HG03066 (cell line): ENCODE measurements at regions not wholly inside any gene's neighbourhood (a gene's known extent, or its start where the extent isn't known, plus 50 kb on each side); places are given as distances from the start of the nearest gene placed in this dataset.
"Not testable (repeated sequence)": the region's sequence is repeated elsewhere in the genome, so short reads cannot be mapped to it uniquely, and the experiment has no call there.

ENCODE experiments used
- ATAC-seq: cut with Tn5 transposase; IDR thresholded peaks from one replicate; pipeline ENCODE4 v1.9.1; 2021; ENCODE audit warnings: low read depth; ENCODE audit not compliant: unreplicated experiment

- ATAC-seq = no peak
These were observed 117.8 kb upstream of the DCC start for GRCh38 chr18:52222211-52222610.

GRCh38 chr18:52227536-52227935 is 112.5 kb upstream of the DCC start:
- no peak for ATAC-seq

DNA sequence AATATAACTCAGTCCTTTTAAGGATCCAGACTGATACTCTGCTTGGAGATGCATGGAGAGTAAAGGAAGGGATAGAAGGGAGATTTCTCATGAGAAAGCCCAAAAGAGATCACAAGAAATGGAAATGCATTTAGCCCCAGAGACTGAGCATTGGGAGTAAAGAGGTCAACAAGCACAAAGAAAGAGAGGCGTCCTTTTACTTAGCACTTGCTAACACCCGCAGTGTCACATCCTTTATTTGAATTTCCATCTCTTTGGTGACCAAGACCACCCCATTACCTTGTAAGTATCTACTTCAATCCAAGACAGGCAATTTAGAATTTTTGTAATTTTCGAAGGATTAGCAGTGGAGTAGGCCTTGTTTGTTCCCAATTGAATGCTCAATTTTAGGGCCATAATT is 111.8 kb upstream of the DCC start:
- no peak for ATAC-seq

GRCh38 chr18:52236131-52236530 is 103.9 kb upstream of the DCC start:
- ATAC-seq = no peak

- no peak for ATAC-seq
These were observed 102.4 kb upstream of the DCC start for GRCh38 chr18:52237551-52237950.

GRCh38 chr18:52242711-52243110 is 97.3 kb upstream of the DCC start:
- no peak for ATAC-seq

DNA sequence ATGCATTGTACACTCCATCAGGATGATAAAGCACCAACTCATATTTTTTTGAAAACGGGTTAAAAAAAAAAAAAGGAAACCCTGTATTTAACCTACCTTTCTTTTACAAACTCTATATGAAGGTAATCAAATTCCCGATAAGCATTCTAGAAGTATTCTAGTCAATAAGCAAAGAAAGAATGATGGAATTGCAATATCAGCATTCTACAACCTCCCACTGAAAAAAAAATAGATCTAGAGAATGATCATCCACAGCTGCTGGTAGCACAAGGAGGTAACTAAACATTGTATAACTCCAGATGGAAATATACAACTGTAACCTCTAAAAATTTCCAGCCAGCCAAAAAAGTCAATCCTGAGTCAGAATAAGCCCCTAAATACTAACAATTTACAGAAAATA is 95.3 kb upstream of the DCC start:
- ATAC-seq = no peak

DNA sequence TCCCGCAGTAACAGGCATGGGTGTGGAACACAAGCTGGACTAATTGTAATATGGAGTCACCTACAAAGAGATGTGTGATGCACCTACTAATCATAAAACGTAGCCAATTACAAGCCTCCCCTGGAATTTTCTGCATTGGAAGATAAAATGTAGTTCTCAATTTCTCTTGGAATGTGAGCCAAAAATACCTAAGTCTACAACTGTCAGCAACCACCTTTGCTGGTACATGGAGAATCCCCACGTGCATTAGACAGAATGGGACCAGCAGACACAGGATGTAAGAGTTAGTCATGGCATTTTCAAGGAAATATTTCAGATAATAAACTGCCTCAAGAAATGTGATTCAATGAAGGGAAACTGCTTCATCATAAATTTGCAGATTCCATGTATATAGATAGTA is 85.6 kb upstream of the DCC start:
- no peak for ATAC-seq

DNA sequence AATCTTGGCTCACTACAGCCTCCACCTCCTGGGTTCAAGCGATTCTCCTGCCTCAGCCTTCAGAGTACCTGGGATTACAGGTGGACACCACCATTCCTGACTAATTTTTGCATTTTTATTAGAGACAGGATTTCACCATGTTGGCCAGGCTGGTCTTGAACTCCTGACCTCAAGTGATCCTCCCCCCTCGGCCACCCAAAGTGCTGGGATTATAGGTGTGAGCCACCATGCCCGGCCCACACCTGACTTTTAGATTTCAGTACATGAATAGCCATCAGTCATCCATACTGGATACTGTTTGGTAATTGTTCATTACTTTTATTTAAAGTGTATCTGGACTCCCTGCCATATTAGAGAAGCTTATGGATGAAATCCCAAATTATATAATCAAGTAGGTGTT is 82.6 kb upstream of the DCC start:
- not testable (repeated sequence) for ATAC-seq

DNA sequence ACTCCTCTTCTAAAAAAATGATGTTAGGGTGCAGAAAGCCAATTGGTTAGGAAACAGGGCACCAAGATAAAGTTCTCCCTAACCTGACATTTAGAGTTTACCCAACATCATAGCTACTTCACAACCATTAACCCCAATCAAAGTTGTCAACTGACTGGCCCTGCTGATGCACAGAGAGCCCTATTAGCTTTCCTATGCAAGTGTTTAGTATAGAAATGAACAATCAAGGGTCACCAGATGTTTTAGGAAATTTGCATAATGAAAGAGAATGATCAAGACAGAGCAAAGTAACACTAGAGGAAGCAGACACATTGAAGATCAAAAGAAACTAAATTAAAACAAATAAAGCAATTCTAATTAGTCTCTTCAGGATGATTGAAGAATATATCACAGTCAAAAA is 64.2 kb upstream of the DCC start:
- ATAC-seq = no peak

- ATAC-seq = no peak
These were observed 62.2 kb upstream of the DCC start for GRCh38 chr18:52277785-52278184.

DNA sequence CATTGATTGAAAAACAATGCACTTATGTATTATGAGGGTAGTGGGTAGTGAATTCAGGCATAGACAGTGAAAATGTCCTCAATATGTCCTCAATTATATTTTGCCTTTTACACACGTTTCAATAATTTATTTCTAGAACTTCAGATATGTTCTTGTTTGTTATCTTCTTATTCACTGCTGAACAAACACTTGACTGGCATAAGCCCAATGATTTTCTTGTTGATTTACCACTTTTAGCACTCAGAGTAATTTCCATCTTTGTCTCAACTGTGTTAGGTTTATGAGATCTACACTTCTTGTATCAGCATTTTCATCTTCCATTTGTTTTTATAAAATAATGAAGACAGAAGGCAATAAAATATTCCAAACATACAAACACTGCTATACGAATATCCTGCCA is 61.8 kb upstream of the DCC start:
- ATAC-seq = no peak

DNA sequence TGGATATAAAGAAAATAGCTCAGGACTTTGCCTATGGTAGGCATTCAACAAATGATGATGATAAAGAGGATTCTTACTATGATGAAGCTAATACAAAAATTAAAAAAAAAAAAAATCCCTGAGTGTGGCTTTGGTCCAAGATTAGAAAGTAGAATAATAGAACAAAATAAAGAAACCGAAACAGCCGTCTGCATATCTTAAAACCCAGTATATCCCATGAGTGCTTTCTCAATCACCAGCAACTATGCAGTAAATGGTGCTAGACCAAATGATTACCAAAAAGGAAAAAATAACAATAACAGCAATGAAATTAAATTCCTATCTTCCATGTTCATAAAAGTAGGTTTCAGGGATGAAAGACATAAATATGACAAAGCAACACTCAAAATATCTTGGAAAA is 59.3 kb upstream of the DCC start:
- no peak for ATAC-seq

DNA sequence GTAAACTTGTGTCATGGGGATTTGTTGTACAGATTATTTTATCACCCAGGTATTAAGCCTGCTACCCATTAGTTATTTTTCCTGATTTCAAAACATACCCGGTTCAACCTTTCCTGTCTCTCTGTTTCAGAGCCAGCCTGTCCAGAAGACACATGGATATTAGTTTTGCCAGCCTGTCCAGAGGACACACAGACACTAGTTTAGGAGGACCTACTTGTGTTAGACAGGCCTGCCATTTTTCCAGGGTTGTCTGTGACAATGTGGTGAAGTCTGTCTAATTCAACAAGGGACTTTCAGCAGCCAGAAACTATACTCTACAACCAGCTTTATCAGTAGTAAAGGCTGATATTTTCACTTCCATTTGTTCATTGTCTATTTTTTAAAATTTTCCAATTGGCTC is 56.1 kb upstream of the DCC start:
- ATAC-seq = no peak

GRCh38 chr18:52286675-52287074 is 53.3 kb upstream of the DCC start:
- no peak for ATAC-seq

GRCh38 chr18:52287151-52287550 is 52.8 kb upstream of the DCC start:
- no peak for ATAC-seq

- ATAC-seq = peak; percentile 76
These were observed 51.5 kb upstream of the DCC start for GRCh38 chr18:52288403-52289004.

DNA sequence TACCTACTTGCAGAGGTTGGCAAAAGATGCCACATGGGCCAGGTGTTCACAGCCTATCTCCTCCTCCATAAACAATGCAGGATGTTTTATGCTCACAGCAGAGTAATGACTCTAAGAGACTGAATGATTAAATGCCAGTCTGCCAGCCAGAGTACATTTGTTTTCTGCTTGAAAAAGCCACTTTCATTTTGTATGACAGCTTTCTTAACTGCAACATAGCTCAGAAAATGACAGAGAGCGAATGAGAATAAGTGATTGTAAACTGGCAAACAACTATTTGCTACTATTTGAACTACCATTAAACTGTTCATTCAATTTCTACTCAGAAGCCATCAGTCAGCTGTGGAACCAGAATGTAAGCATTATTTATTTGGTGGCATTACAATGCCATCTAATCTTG is 50.6 kb upstream of the DCC start:
- no peak for ATAC-seq
